Progenitor cell of endocrine pancreas (in vitro differentiated cells): ENCODE measurements at regions not wholly inside any gene's neighbourhood (a gene's known extent, or its start where the extent isn't known, plus 50 kb on each side); places are given as distances from the start of the nearest gene placed in this dataset.
A peak's percentile ranks its signal among the peaks of the same experiment; 100 is the strongest.

Experiments used
- DNase-seq: peaks from one replicate; pipeline ENCODE4 v3.0.0; 2021; ENCODE audit warnings: low spot score; ENCODE audit not compliant: unreplicated experiment
- H3K27ac Mint-ChIP-seq: 2 replicates; pipeline ENCODE4 v1.8.0; 2021; ENCODE audit warnings: mild to moderate bottlenecking, moderate library complexity, mixed read lengths
- H3K27me3 Mint-ChIP-seq: 2 replicates; pipeline ENCODE4 v1.8.0; 2021; ENCODE audit warnings: mixed read lengths
- H3K36me3 Mint-ChIP-seq: 2 replicates; pipeline ENCODE4 v1.8.0; 2022; ENCODE audit warnings: mixed read lengths; ENCODE audit not compliant: insufficient read depth
- H3K4me1 Mint-ChIP-seq: 2 replicates; pipeline ENCODE4 v1.8.0; 2021; ENCODE audit warnings: low read depth, mixed read lengths
- H3K4me3 Mint-ChIP-seq: 2 replicates; pipeline ENCODE4 v1.8.0; 2021; ENCODE audit warnings: low read depth, mild to moderate bottlenecking, moderate library complexity, mixed read lengths
- H3K9me3 Mint-ChIP-seq: 2 replicates; pipeline ENCODE4 v1.8.0; 2021; ENCODE audit warnings: low read depth, mixed read lengths
- TF ChIP-seq, protein P1 (sequence below): fragments of 200-600 bp; sonication (generic); IDR thresholded peaks from one replicate; pipeline ENCODE4 v1.5.0; 2021; ENCODE audit warnings: antibody characterized with exemption, mild to moderate bottlenecking; ENCODE audit not compliant: unreplicated experiment

- Mint-ChIP-seq H3K4me1 (no peaks in the 10 kb centered on the region), H3K27me3 (no peaks in the 10 kb centered on the region), H3K9me3 (no peaks in the 10 kb centered on the region), H3K4me3 (no peak overlapping the region), H3K36me3 (no peaks in the 10 kb centered on the region), H3K27ac (no peak overlapping the region)
- no peak for DNase-seq
- TF ChIP-seq, protein P1, sequence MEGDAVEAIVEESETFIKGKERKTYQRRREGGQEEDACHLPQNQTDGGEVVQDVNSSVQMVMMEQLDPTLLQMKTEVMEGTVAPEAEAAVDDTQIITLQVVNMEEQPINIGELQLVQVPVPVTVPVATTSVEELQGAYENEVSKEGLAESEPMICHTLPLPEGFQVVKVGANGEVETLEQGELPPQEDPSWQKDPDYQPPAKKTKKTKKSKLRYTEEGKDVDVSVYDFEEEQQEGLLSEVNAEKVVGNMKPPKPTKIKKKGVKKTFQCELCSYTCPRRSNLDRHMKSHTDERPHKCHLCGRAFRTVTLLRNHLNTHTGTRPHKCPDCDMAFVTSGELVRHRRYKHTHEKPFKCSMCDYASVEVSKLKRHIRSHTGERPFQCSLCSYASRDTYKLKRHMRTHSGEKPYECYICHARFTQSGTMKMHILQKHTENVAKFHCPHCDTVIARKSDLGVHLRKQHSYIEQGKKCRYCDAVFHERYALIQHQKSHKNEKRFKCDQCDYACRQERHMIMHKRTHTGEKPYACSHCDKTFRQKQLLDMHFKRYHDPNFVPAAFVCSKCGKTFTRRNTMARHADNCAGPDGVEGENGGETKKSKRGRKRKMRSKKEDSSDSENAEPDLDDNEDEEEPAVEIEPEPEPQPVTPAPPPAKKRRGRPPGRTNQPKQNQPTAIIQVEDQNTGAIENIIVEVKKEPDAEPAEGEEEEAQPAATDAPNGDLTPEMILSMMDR, result no peak
These were observed 730.9 kb upstream of the RGMB start for GRCh38 chr5:98042521-98042920.

- Mint-ChIP-seq H3K27me3 (no peaks in the 10 kb centered on the region), H3K4me1 (no peaks in the 10 kb centered on the region), H3K36me3 (no peaks in the 10 kb centered on the region), H3K9me3 (no peaks in the 10 kb centered on the region), H3K4me3 (no peak overlapping the region), H3K27ac (peak overlapping the region; percentile 10)
- TF ChIP-seq, protein P1, result no peak
- no peak for DNase-seq
These were observed 730.5 kb upstream of the RGMB start for GRCh38 chr5:98042961-98043360.

GRCh38 chr5:98050583-98050982 is 722.9 kb upstream of the RGMB start:
- no peak overlapping the region for H3K4me3 Mint-ChIP-seq
- H3K4me1 Mint-ChIP-seq, result peaks cover 12% of the 10 kb centered on the region
- TF ChIP-seq, protein P1, result no peak
- DNase-seq, result no peak
- no peaks in the 10 kb centered on the region for H3K27me3 Mint-ChIP-seq
- no peak overlapping the region for H3K27ac Mint-ChIP-seq
- H3K36me3 Mint-ChIP-seq, result no peaks in the 10 kb centered on the region
- H3K9me3 Mint-ChIP-seq, result no peaks in the 10 kb centered on the region

GRCh38 chr5:98053170-98053569 is 720.3 kb upstream of the RGMB start:
- no peaks in the 10 kb centered on the region for H3K27me3 Mint-ChIP-seq
- no peak overlapping the region for H3K27ac Mint-ChIP-seq
- TF ChIP-seq, protein P1, result no peak
- H3K4me3 Mint-ChIP-seq, result no peak overlapping the region
- no peak for DNase-seq
- H3K9me3 Mint-ChIP-seq, result no peaks in the 10 kb centered on the region
- H3K4me1 Mint-ChIP-seq, result peaks cover 12% of the 10 kb centered on the region
- no peaks in the 10 kb centered on the region for H3K36me3 Mint-ChIP-seq

DNA sequence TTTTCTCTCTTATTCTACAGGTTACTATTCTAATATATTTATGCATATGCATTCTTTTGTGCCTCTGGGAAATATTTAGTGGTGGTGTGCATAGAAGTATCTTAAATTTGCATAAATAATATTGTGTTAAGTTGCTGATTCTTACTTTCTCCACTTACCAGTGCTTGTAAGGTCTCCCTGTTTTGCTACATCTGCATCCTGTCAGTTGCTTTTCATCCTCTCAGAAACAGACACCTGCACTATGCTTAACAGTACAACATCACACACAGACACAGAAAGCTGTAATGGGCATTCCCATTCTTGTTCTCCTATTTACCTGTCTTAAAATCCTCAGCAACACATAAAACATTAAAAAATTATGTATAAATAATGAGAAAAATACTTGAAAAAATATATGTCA is 713.3 kb upstream of the RGMB start:
- Mint-ChIP-seq H3K27me3 (no peaks in the 10 kb centered on the region), H3K9me3 (no peaks in the 10 kb centered on the region), H3K4me1 (peaks cover 9% of the 10 kb centered on the region), H3K4me3 (no peak overlapping the region), H3K36me3 (no peaks in the 10 kb centered on the region), H3K27ac (no peak overlapping the region)
- no peak for DNase-seq
- TF ChIP-seq, protein P1, result no peak
